Common myeloid progenitor, CD34-positive (primary cell): ENCODE measurements at regions not wholly inside any gene's neighbourhood (a gene's known extent, or its start where the extent isn't known, plus 50 kb on each side); places are given as distances from the start of the nearest gene placed in this dataset.

Experiments
- CTCF ChIA-PET: fragments of 350-600 bp; sonication (Branson Sonifier 250); formaldehyde crosslinking; loops from one replicate; lab custom pipeline; 2021; ENCODE audit warnings: antibody characterized with exemption; lab: Charles Lee
- POLR2A ChIA-PET: fragments of 350-600 bp; sonication (Branson Sonifier 250); formaldehyde crosslinking; loops from one replicate; lab custom pipeline; 2021; ENCODE audit warnings: antibody characterized with exemption; lab: Charles Lee
- DNase-seq, 3 donors: peaks; one replicate each; pipeline versions ENCODE4 v3.0.0 to v3.0.0-alpha.2; 2013
- H3K27ac ChIP-seq, 2 experiments: 1 replicate in 1 of 2; 2 replicates in 1 of 2; pipeline ENCODE4 v1.7.0; 2013; ENCODE audit warnings: inconsistent platforms in 2 of 2, low read length in 2 of 2, mild to moderate bottlenecking in 2 of 2, low read depth in 1 of 2, moderate library complexity in 1 of 2; ENCODE audit not compliant: severe bottlenecking in 2 of 2, insufficient read depth in 1 of 2, poor library complexity in 1 of 2
- H3K27me3 ChIP-seq, 5 experiments: replicated peaks in 2 of 5; 1 replicate in 3 of 5; 2 replicates in 2 of 5; pipeline versions ENCODE4 v1.6.1 to v1.7.0; 2013; ENCODE audit warnings: low read length in 4 of 5, mild to moderate bottlenecking in 2 of 5, moderate library complexity in 2 of 5, inconsistent platforms in 1 of 5; ENCODE audit not compliant: insufficient read depth in 5 of 5, control insufficient read depth in 4 of 5
- H3K36me3 ChIP-seq, 4 experiments: 1 replicate in 2 of 4; 2 replicates in 2 of 4; pipeline versions ENCODE4 v1.6.1 to v1.7.0; 2013; ENCODE audit warnings: low read length in 3 of 4, control low read depth in 1 of 4, mild to moderate bottlenecking in 1 of 4; ENCODE audit not compliant: control insufficient read depth in 4 of 4, insufficient read depth in 4 of 4
- H3K4me1 ChIP-seq, 4 experiments: 1 replicate in 3 of 4; 2 replicates in 1 of 4; pipeline versions ENCODE4 v1.6.1 to v1.7.1; 2013; ENCODE audit warnings: low read length in 3 of 4, mild to moderate bottlenecking in 3 of 4, control low read depth in 1 of 4, inconsistent platforms in 1 of 4, moderate library complexity in 1 of 4; ENCODE audit not compliant: control insufficient read depth in 4 of 4, insufficient read depth in 4 of 4; ENCODE audit errors: control extremely low read depth in 1 of 4
- H3K4me3 ChIP-seq, 7 experiments: 1 replicate in 4 of 7; 2 replicates in 3 of 7; pipeline versions ENCODE4 v1.5.1 to v1.7.0; 2013; ENCODE audit warnings: mild to moderate bottlenecking in 7 of 7, low read length in 6 of 7, moderate library complexity in 6 of 7, inconsistent platforms in 2 of 7, low read depth in 2 of 7, control low read depth in 1 of 7; ENCODE audit not compliant: insufficient read depth in 4 of 7, control insufficient read depth in 1 of 7; ENCODE audit errors: extremely low read depth in 1 of 7
- H3K9me3 ChIP-seq, 5 experiments: 1 replicate in 4 of 5; 2 replicates in 1 of 5; pipeline versions ENCODE4 v1.6.1 to v1.7.1; 2013; ENCODE audit warnings: low read length in 4 of 5, mild to moderate bottlenecking in 2 of 5, inconsistent platforms in 1 of 5, low read depth in 1 of 5, moderate library complexity in 1 of 5; ENCODE audit not compliant: control insufficient read depth in 4 of 5, insufficient read depth in 2 of 5; ENCODE audit errors: control extremely low read depth in 1 of 5
- WGBS: methylation state at CpG from one replicate; pipeline ENCODE4 v1.1.5; 2013; ENCODE audit not compliant: insufficient coverage; 5-methylcytosine and 5-hydroxymethylcytosine counted together

GRCh38 chr4:180721356-180721755, 1521.8 kb upstream of the TENM3 start:
- Histone ChIP-seq H3K27me3 (no peaks in the 10 kb centered on the region), H3K4me3 (no peak overlapping the region), H3K9me3 (no peaks in the 10 kb centered on the region), H3K27ac (no peak overlapping the region), H3K4me1 (no peaks in the 10 kb centered on the region), H3K36me3 (no peaks in the 10 kb centered on the region)
- DNase-seq, result no peak
- CTCF ChIA-PET, result no interaction called here
- POLR2A ChIA-PET, result no interaction called here
- 88% methylated on average over 6 of the region's 6 CpGs for WGBS

- no peak for DNase-seq
- no peak overlapping the region for H3K27ac ChIP-seq
- ChIA-PET CTCF (no interaction called here), POLR2A (no interaction called here)
- no peaks in the 10 kb centered on the region for H3K9me3 ChIP-seq
- 100% methylated on average over 1 of the region's 6 CpGs for WGBS
- H3K4me1 ChIP-seq, result no peaks in the 10 kb centered on the region
- H3K4me3 ChIP-seq, result no peak overlapping the region
- H3K27me3 ChIP-seq, result no peaks in the 10 kb centered on the region
- H3K36me3 ChIP-seq, result no peaks in the 10 kb centered on the region
Observed at GRCh38 chr4:180726611-180727010, 1516.6 kb upstream of the TENM3 start.

- H3K27me3 ChIP-seq, result no peaks in the 10 kb centered on the region
- POLR2A ChIA-PET, result no interaction called here
- H3K27ac ChIP-seq, result no peak overlapping the region
- 38% methylated on average over 2 of the region's 3 CpGs for WGBS
- H3K4me3 ChIP-seq, result no peak overlapping the region
- no peaks in the 10 kb centered on the region for H3K9me3 ChIP-seq
- DNase-seq, result no peak
- H3K36me3 ChIP-seq, result no peaks in the 10 kb centered on the region
- CTCF ChIA-PET, result no interaction called here
- H3K4me1 ChIP-seq, result no peaks in the 10 kb centered on the region
Observed at GRCh38 chr4:180727478-180727877, 1515.7 kb upstream of the TENM3 start.

GRCh38 chr4:180734753-180735432, 1508.3 kb upstream of the TENM3 start:
- ChIA-PET CTCF (no interaction called here), POLR2A (no interaction called here)
- H3K27me3 ChIP-seq, result no peaks in the 10 kb centered on the region
- H3K4me1 ChIP-seq, result no peaks in the 10 kb centered on the region
- no peak overlapping the region for H3K4me3 ChIP-seq
- H3K9me3 ChIP-seq, result no peaks in the 10 kb centered on the region
- no peaks in the 10 kb centered on the region for H3K36me3 ChIP-seq
- no peak for DNase-seq
- no CpG with 5 or more reads among the region's 7 CpGs for WGBS
- no peak overlapping the region for H3K27ac ChIP-seq

- ChIA-PET POLR2A (no interaction called here), CTCF (no interaction called here)
Observed at GRCh38 chr4:180741703-180742102, 1501.5 kb upstream of the TENM3 start.

GRCh38 chr4:180745019-180745418, 1498.2 kb upstream of the TENM3 start:
- POLR2A ChIA-PET, result no interaction called here
- H3K9me3 ChIP-seq, result no peaks in the 10 kb centered on the region
- CTCF ChIA-PET, result no interaction called here

More at GRCh38 chr4:180741703-180742102, 1501.5 kb upstream of the TENM3 start:
- Histone ChIP-seq H3K27me3 (no peaks in the 10 kb centered on the region), H3K4me3 (no peak overlapping the region), H3K36me3 (no peaks in the 10 kb centered on the region), H3K9me3 (no peaks in the 10 kb centered on the region), H3K4me1 (no peaks in the 10 kb centered on the region), H3K27ac (no peak overlapping the region)
- 60% methylated on average over 1 of the region's 1 CpG for WGBS
- DNase-seq, result no peak

GRCh38 chr4:180751009-180751408, 1492.2 kb upstream of the TENM3 start:
- POLR2A ChIA-PET, result no interaction called here
- Histone ChIP-seq H3K9me3 (no peaks in the 10 kb centered on the region), H3K4me3 (no peak overlapping the region), H3K27me3 (no peaks in the 10 kb centered on the region), H3K27ac (no peak overlapping the region), H3K4me1 (no peaks in the 10 kb centered on the region), H3K36me3 (no peaks in the 10 kb centered on the region)
- CTCF ChIA-PET, result no interaction called here
- WGBS, result 100% methylated on average over 1 of the region's 2 CpGs
- DNase-seq, result no peak

More at GRCh38 chr4:180745019-180745418, 1498.2 kb upstream of the TENM3 start:
- Histone ChIP-seq H3K27me3 (no peaks in the 10 kb centered on the region), H3K4me1 (no peaks in the 10 kb centered on the region), H3K4me3 (no peak overlapping the region), H3K36me3 (no peaks in the 10 kb centered on the region), H3K27ac (no peak overlapping the region)
- DNase-seq, result no peak
- WGBS, result 93% methylated on average over 3 of the region's 4 CpGs
